NCI-H345 treated with DMSO at 0.1 percent for 48 hours (cell line): ENCODE measurements at regions not wholly inside any gene's neighbourhood (a gene's known extent, or its start where the extent isn't known, plus 50 kb on each side); places are given as distances from the start of the nearest gene placed in this dataset.

Source experiments
- DNase-seq: peaks from one replicate; lab custom pipeline; 2025; ENCODE audit not compliant: unreplicated experiment; lab: John Stamatoyannopoulos, UW

DNA sequence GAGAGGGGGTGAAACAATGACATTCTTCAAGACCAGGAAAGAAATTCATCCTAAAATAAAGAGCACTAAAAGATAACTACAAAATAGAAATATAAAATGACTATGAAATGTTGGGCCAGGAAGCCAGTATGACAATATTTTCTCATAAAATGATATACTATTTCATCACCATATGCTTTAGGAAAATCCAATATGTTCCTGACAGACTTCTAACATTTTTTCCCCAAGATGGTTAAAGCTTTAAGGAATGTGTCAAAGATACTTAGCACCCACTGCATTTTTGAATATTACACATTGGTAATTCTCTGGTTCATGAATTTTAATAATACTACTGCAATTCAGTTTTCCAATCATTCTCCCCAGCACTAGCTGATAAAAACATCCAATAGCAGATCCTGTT lies 87.7 kb upstream of the PLEKHG7 start:
- no peak for DNase-seq

DNA sequence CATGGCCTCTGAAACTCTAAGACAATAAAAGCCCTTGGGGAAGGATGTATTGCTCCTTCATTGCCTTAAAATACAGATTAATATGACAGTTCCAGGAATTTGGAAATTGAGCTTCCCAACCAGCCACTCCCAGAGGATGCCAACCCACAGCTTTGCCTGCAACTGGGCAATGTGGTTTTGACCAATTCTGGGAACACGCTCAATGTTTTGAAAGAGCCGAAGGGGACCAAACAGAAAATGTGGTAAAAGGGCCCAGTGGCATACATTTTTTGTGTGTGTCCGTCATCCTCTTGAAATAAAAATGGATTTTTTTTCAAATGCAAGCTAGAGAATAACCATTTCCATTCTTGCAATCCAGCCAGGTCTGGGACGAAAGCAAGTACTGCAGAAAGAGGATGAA lies 88.3 kb upstream of the PLEKHG7 start:
- DNase-seq = no peak

DNA sequence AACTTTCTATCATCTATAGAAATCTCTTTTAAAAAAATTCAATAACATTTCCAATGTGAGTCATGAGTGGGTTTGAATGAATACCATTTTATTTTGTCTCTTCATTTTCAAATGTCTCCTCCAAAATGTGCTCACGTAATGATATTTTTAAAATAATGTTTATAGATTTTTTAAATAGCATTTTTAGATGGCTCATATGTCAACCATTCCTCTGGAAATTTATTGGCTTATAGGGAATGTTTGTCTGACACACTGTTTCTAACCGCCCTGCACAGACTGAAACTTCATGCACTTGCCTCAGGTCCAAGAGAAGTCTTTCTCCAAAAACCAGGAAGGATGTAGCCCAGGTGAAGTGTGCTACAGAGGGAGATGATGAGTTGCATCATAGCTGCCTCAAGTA lies 88.8 kb upstream of the PLEKHG7 start:
- no peak for DNase-seq

DNA sequence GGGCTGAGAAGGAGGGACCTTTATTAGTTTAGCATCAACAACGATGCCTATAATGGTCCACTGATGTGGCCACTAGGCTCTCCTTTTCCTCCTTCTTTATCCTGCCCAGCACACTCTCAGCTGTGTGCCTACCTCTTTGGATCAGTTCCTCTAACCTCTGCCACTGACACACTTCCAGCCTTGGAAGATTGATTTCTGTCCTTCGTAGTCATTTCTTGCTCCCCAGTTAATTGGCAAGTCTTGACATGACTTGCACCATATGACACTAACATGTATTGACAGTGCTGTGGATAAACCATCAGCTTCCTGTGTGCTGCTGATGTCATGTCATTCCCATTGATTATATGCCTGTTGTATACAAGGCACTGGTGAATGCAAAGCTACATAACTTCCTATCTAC lies 90.2 kb upstream of the PLEKHG7 start:
- DNase-seq = no peak

DNA sequence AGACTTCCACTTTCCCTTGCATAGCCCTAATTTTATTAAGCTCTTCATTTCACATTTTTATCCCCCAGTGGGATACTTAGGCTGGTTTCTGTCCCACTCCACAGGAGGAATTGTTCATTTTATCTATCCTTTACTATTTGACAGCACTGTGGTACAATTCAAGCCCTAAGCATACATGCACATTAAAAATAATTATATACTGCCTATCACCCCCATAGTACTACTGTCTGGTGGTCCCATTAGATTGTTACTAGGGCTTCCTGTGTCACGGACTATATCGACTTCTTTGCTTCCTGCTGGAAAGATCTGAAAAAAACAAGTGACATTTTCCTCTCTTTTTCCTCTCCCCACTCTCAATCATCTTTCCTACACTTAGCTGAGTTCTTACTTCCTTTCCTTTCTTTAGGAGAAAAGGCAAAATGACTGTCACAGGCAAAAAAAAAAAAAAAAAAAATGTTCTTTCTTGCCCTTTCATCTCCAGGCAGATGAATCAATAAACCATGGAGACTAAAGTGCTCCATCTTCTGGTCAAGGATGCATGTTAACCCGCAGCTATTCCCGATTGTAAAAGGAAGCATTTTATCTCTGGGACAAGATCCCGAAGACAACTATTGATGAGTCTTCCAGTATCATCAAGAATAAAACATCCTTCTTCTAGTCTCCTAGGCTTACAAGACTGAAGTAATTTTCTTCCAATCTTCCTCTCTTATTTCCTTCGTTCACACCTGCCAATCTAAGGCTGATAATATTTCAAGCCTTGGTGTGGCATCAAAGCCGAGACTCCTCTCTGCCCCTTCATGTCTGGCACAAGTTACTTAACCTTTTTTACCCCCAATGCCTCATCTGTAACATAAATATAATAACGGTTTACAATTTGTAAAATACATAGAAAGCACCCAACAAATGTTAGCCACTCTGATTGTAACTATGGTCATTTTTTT lies 94.4 kb upstream of the PLEKHG7 start:
- DNase-seq = peak; percentile 4

DNA sequence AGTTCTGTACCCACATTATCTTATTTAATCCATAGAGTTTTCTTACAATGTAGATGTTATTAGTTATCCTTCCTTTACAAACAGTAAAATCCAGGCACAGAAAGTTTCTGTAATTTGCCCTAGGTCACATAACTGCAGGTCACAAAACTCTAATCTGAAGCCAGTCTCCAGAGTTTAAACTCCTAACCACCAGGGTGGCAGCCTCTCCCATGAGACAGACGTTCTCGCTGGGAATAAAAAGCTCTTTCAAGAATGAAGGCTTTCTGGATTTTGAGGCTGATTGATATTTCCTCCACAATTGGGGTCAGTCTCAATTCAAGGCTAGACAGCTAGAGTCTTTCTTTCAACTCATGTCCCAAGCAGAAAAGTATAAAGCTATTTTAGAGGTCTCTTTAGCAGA lies 95.8 kb upstream of the PLEKHG7 start:
- no peak for DNase-seq

DNA sequence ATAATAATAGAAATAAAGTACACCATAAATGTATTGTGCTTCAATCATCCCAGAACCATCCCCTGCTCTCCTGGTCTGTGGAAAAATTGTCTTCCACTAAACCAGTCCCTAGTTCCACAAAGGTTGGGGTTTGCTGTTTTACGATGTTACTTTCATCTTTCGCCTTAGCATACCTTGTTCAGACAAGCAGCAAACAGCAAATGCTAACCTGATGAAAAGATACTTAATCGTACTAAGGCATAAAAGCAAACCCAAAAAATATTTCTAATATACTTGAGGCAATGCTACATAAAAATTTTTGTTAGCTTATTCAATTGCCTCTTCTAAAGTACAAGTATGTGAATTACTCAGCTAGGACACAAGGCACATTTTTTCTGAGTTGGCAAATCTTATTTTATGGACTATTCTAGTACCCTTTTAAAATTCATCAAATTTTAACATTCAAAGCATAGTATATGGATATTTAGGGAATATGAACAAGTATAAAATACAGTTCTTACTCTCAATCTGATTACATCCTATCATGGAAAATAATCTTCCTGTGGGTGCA lies 97.1 kb upstream of the PLEKHG7 start:
- no peak for DNase-seq

DNA sequence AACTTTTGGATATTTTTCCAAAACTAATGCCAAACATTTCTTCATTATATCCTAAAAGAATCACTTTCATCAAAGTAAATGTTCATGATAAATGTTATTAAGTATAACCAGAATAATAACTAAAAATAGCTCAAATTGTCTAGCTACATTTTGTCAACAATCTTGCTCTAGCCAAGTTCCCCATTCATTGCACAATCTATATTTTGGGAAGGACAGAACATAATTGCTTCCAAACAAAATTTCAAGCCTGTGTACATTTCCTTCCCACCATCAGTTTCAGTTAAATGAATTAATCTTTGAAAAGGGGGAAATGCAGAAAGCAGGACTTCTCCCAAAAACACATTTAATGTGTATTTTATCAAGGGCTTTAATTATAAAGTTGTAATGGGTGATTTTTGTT lies 98.0 kb upstream of the PLEKHG7 start:
- DNase-seq = no peak

DNA sequence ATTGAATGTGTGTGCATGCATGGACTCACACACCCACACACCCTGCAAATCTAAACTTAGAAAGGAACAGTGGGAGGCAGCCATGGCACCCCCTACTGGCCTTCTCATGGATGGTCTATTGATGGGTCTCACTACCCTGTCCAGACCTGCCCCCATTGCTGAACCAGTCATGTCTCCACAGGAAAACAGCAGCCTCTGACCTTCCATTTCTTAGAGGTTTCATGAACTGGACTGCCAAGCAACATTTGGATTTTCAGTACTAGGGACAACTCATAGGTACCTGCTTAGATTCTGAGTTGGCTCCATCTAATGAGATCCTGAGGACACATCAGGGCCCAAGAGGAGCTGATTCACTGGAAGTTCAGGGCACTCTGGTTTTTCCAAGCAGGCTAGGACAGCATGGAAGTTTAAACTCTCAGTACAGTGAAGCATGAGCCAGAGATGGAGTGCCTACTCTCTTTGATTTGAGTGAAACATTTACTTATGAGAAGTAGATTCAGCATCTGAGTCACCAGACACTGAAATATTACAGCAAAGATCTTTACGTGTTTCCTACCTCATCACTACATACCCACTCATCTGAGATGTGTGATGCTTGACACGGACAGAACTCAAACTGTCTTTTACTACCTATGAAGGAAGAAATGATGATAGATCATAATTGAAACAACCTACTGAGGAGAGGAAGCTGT lies 98.9 kb upstream of the PLEKHG7 start:
- no peak for DNase-seq

DNA sequence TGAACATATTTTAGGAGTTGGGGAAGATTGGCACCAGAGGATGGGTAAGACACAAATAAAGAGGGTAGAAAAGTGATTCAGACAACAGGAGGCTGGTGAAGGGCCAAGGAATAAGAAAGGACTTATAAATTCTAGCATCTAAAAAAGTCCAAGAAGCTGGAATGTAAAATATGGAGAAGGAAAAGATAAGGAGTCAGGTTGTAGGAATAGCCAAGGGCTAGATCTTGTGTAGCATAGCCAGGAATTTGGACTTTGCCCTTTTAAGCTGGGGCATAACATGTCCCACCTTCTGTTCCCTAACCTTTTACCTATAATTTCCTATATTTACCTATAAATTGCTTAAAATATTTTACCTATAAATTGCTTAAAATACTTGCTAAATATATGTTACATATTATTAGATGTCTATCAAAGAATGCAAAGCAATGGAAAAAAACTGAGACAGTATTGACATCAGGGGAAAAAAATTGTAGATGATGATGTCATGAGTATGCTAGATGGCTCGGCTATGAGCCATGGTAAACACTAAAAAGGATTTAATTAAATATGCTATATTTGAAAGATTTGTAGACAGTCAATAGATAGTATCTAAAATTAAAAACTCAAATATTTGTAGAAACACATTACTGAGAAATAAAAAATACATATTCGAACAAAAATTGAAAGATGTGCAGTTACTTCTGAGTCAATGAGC lies 99.7 kb upstream of the PLEKHG7 start:
- DNase-seq = no peak

DNA sequence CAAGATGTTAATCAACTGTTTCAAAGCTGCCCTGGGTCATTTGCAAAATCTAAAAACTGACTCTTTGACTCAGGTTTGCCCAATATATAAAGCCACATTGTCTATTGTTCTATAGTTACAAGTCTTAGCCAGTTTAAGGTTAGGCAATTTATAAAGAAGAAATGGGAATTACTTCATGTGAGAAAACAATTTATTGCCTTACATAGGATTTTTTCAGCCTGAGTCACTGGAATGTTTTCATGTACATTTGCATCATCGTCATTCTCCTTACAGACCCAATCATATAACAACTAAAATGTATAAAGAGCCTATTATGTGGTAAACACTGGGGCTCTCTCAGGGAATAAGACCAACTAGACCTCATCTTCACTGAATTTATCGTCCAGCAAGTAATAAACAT lies 100.3 kb upstream of the PLEKHG7 start:
- DNase-seq = no peak

DNA sequence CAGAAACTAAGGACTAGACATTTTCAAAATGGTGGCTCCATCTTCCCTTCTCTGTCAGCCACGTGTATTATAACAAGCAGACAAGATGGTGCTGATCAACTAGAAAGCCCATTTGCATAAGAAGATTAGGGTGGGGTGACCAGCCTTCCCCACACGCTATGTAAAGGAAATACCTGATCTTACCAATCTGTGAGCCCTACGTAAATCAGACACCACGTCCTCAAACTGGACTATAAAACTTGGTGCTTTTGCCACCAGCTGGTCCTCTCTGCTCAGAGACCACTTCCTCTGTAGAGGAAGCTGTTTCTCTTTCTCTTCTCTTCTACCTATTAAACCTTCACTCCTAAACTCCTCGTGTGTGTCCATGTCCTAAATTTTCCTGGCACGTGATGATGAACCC lies 101.1 kb upstream of the PLEKHG7 start:
- no peak for DNase-seq

DNA sequence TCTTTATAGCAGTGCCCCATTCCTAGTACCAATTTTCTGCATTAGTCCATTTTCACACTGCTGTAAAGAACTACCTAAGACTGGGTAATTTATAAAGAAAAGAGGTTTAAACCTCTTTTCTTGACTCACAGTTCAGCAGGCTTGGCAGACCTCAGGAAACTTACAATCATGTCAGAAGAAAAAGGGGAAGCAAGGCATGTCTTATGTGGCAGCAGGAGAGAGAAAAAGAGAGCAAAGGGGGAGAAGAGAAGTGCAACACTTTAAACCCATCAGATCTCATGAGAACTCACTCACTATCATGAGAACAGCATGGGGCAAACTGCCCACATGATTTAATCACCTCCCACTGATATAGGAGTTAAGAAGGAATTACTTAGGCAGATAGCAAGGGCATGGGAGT lies 101.6 kb upstream of the PLEKHG7 start:
- no peak for DNase-seq

DNA sequence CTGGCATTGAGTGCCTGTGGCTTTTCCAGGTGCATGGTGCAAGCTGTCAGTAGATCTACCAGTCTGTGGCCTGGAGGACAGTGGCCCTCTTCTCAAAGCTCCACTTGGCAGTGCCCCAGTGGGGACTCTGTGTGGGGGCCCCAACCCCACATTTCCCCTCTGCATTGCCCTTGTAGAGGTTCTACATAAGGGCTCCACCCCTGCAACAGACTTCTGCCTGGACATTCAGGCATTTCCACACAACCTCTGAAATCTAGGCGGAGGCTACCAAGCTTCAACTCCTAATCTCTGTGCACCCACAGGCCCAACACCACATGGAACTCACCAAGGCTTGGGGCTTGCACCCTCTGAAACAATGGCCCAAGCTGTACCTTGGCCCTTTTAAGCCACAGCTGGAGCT lies 102.7 kb upstream of the PLEKHG7 start:
- DNase-seq = no peak

DNA sequence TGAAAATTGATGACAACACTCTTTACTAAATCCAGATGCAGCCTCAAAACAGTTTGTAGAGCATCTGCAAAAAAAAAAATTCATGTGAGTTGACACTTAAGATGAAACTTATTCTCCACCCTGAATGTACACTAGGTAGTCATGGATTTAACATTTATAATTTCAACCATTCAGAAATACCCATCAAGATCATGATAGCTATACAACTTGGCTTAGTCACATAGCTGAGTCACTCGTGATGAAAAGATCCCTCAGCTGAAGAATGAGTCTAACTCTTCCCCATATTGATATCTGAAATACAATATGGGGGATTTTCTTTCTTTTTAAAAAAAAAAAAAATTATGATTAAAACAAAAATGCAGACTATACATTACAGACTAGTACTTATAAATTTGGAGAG lies 104.8 kb upstream of the PLEKHG7 start:
- no peak for DNase-seq

DNA sequence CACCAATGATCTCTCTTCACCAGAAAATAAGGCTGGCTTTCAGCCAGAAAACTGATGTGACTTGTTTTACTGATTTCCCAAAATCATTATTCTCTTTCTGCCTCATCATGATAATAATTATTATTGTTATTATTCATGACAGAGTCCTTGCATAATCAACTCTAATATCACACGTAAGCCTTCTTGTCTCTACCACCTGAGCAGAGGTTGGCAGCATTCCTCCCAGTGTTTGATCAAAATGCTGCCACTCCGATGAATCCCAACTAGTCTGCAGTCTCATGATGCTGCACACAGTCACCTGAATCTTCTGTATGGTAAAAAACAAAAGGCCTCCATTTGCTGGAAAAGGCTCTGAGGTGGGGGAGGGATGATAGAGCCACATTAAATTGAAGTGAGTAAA lies 105.7 kb upstream of the PLEKHG7 start:
- DNase-seq = no peak

DNA sequence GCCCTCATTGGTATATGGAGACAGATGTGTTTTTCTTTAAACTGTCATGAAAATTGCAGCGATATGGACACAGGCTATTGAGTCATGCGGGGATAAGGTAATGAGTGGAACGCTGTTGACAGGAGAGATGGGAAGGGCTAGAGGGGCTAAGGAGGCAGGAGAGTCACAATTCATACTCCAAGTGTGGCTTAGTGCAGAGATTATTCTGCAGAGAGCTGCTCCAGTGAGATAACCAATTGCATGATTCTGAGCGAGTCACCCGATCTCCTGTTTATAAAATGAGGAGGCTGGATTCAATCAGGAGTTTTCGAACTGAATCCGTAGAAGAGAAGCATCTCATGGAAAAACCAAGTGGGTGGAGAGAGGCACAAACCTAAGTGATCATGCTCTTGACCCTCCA lies 106.4 kb upstream of the PLEKHG7 start:
- no peak for DNase-seq

DNA sequence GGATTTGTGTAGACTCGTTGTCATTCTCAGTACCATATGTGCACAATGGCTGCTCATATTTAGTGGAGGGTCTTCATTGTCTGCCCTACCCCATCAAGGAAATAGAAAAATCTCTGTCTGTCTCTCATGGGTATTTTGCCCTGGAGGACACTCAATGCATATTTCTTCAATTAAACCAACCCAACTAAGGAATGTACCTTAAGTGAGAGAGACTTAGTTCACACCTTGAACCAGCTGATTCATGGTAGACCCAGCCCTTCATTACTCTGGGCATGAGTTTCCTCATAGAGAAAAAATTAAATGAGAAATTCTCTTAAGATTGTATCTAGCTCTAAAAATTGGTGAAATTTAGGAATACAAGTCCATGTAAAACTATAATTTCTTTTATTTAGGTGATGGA lies 107.1 kb upstream of the PLEKHG7 start:
- DNase-seq = no peak

DNA sequence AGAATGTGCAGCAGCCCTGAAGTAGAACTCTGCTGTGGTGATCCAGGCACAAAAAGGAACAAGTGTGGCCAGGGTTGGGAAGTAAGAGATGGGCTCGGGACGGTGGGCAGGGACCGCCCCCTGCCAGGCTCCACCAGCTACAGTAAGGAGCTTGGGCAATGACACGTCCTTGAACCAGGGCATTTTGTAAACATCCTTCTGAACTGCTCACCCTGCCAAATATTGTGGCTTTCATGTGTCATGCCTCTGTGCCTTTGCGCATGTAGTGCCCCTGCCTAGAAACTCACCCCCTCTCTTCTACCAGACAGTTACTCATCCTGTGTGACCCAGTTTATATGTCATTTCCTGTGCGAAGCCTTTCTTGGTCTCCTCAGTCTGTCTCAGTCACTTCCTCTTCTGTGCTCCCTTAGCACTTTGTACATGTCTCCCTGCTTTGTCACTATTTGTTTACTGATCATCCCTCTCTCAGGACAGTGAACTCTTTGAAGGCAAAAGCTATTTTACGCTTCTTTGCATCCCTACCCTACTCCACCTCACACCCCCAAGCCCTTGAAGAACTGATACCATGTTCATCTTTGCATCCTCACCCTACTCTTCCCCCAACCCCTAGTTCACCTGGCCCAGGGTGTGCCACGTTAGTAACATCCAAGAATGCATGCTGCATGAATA lies 108.9 kb upstream of the PLEKHG7 start:
- DNase-seq = no peak

DNA sequence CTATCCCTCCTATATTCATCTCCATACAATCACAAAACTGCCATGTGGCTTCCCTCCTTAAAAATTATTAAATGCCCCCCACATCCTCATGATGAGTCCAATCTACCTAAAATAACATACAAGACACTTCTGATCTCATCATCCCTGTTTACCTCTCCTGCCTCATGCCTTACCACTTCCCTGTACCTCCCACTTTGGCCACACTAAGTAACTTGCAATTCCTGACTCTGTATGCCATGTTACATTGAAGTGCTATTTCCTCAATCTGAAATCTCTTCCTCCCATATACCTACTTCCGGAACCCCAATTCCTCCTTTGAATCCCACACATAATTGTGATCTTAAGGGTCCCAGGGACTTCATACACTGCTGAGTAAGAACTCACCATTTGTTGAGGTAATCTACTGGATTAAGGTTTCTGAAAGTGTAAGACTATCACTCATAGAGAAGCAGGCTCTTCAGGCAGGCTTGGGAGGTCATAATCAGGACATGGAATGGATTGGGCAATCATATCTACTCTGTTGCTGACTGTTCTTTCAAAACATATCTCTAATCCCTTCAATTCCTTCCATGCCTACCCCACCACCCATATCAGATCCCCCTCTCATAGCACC lies 117.6 kb upstream of the PLEKHG7 start:
- DNase-seq = no peak

DNA sequence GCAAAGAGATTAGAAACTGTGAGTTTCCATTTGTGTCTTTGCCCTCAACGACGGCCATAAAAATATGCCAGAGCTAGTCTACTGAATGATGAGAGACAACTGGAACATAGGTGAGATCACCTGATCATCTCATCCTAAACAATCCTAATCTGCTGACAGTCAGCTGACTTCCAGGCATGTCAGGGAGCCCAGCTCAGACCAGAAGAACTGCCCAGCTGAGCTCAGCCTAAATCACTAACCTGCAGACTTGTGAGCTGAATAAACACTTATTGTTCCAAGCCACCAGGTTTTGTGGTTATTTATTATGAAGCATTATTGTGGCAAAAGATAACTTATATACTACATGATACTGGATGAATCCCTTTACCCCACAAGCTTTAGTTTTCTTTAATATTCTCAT lies 118.9 kb upstream of the PLEKHG7 start:
- no peak for DNase-seq
